Tibial nerve (tissue), 4 donors: ENCODE measurements at regions not wholly inside any gene's neighbourhood (a gene's known extent, or its start where the extent isn't known, plus 50 kb on each side); places are given as distances from the start of the nearest gene placed in this dataset.

ENCODE experiments used
- DNase-seq, 2 donors: peaks; one replicate each; pipeline ENCODE4 v3.0.0-alpha.2; 2019; ENCODE audit warnings: low spot score in 2 of 2
- H3K27ac ChIP-seq, 4 donors: fragments of 200-600 bp; sonication (generic) in 3 of 4; one replicate each; pipeline ENCODE4 v1.5.1; 2017 to 2019; ENCODE audit warnings: mild to moderate bottlenecking in 1 of 4
- H3K27me3 ChIP-seq, 2 donors: fragments of 200-600 bp; sonication (generic) in 1 of 2; one replicate each; pipeline versions ENCODE4 v1.5.1 to v1.6.0; 2017 to 2019
- H3K36me3 ChIP-seq, 3 donors: fragments of 200-600 bp; sonication (generic); one replicate each; pipeline ENCODE4 v1.5.1; 2018 to 2019
- H3K4me1 ChIP-seq, 4 donors: fragments of 200-600 bp; sonication (generic) in 3 of 4; one replicate each; pipeline ENCODE4 v1.5.1; 2017 to 2019
- H3K4me3 ChIP-seq, 4 donors: fragments of 200-600 bp; sonication (generic) in 3 of 4; one replicate each; pipeline ENCODE4 v1.5.1; 2017 to 2019; ENCODE audit warnings: mild to moderate bottlenecking in 1 of 4, moderate library complexity in 1 of 4
- H3K9me3 ChIP-seq, 4 donors: fragments of 200-600 bp; sonication (generic) in 3 of 4; one replicate each; pipeline ENCODE4 v1.5.1; 2017 to 2019
- EP300 ChIP-seq, 2 donors: sonication (generic); formaldehyde crosslinking; IDR thresholded peaks; one replicate each; pipeline ENCODE4 v1.6.1; 2017; ENCODE audit warnings: antibody characterized with exemption in 2 of 2, mild to moderate bottlenecking in 1 of 2
- POLR2A ChIP-seq, 2 donors: fragments of 450-650 bp; IDR thresholded peaks; one replicate each; pipeline ENCODE4 v1.6.1; 2017; ENCODE audit warnings: antibody characterized with exemption in 2 of 2, mild to moderate bottlenecking in 2 of 2, moderate library complexity in 2 of 2
- WGBS, 2 donors: methylation state at CpG; one replicate each; pipeline ENCODE4 v1.1.5; 2018; 5-methylcytosine and 5-hydroxymethylcytosine counted together
- TF ChIP-seq, protein P1 (sequence below), 5 experiments: fragments of 200-600 bp in 3 of 5; fragments of 450-650 bp in 2 of 5; sonication (generic) in 3 of 5; IDR thresholded peaks; one replicate each; pipeline ENCODE4 v1.5.1; 2016 to 2019; ENCODE audit warnings: antibody characterized with exemption in 5 of 5, mild to moderate bottlenecking in 3 of 5, moderate library complexity in 2 of 5

DNA sequence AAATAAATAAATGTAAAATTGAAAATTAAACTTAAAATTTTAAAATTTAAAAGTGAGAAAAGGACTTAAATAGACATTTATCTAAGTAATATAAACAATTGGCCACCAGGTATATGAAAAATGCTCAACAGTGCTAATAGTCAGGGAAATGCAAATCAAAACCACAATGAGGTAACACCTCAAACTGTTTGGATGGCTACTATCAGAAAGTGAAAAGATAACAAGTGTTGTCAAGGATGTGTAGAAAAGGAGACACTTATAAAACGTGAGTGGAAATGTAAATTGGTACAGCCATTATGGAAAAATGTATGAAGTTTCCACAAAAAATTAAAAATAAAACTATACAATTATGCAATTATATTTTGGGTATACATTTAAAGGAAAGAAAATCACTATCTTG is 752.2 kb downstream of the EFNB2 start:
- no peak overlapping the region for H3K27ac ChIP-seq
- no peaks in the 10 kb centered on the region for H3K27me3 ChIP-seq
- no peak overlapping the region for H3K4me3 ChIP-seq
- no peaks in the 10 kb centered on the region for H3K36me3 ChIP-seq
- DNase-seq = no peak
- H3K9me3 ChIP-seq = no peaks in the 10 kb centered on the region
- 59 to 68% methylated on average over 1 of the region's 1 CpG for WGBS, 2 donors
- H3K4me1 ChIP-seq = no peaks in the 10 kb centered on the region
- TF ChIP-seq POLR2A (IDR thresholded peaks at IDR 0.05) (no peak), EP300 (IDR thresholded peaks at IDR 0.05) (no peak)
- TF ChIP-seq, protein P1, sequence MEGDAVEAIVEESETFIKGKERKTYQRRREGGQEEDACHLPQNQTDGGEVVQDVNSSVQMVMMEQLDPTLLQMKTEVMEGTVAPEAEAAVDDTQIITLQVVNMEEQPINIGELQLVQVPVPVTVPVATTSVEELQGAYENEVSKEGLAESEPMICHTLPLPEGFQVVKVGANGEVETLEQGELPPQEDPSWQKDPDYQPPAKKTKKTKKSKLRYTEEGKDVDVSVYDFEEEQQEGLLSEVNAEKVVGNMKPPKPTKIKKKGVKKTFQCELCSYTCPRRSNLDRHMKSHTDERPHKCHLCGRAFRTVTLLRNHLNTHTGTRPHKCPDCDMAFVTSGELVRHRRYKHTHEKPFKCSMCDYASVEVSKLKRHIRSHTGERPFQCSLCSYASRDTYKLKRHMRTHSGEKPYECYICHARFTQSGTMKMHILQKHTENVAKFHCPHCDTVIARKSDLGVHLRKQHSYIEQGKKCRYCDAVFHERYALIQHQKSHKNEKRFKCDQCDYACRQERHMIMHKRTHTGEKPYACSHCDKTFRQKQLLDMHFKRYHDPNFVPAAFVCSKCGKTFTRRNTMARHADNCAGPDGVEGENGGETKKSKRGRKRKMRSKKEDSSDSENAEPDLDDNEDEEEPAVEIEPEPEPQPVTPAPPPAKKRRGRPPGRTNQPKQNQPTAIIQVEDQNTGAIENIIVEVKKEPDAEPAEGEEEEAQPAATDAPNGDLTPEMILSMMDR (IDR thresholded peaks at IDR 0.05) = no peak

DNA sequence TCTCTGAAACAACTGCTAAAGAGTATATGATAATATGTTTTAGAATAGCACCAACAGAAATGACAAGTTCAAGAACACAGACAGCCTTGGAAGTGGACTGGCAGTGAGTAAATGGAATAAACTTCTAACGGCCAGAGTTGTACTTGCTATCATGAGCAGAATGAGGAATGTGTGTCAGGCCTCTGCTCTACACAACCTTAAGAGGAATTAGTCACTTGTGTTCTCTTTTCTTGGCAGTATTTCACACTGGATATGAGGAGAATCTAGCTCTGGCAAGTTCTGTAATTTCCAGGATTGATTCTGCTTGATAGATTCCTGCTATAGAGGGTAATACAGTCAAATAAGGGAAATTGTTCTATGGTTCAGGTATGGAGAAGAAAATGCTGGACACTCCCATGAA is 757.3 kb downstream of the EFNB2 start:
- 38 to 51% methylated on average over 1 of the region's 1 CpG for WGBS, 2 donors
- Histone ChIP-seq H3K9me3 (no peaks in the 10 kb centered on the region), H3K27ac (no peak overlapping the region), H3K36me3 (no peaks in the 10 kb centered on the region), H3K4me1 (no peaks in the 10 kb centered on the region), H3K27me3 (no peaks in the 10 kb centered on the region), H3K4me3 (no peak overlapping the region)
- TF ChIP-seq EP300 (IDR thresholded peaks at IDR 0.05) (no peak), POLR2A (IDR thresholded peaks at IDR 0.05) (no peak)
- TF ChIP-seq, protein P1 (IDR thresholded peaks at IDR 0.05) = no peak
- DNase-seq = no peak

DNA sequence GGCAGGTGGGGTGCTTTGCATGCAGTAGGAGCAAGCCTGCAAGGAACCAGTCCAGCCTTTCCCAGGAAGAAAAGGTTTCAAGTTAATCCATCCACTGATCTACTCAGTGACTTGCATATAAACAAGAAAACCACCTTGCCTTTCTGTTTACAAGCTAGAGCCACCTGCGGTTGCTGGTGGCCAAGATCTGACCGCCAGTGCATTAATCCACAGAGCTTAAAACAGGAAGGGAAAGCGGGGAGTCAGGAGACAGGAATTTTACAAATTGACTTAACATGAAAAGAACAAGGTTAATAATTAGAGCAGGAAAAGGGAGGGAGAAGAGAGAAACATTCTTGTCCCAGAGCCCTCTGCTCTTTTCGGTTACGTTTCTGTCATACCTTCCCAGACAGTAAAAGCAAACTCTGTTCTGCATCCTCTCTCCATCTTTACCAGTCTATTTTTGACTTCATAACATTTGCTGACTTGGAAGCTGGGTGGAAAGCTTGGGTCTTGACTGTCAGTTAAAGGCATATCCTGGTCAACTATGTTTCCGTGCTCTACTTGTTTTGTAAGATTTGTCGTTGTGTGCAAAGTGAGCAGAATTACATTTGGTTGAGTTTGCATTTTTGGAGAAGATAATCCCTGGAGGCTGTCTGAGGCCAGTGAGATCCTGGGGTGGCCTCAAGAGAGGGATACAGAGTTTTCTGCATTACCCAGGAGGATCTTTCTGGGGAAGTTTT is 760.6 kb downstream of the EFNB2 start:
- Histone ChIP-seq H3K27me3 (no peaks in the 10 kb centered on the region), H3K4me3 (no peak overlapping the region), H3K36me3 (no peaks in the 10 kb centered on the region), H3K4me1 (no peaks in the 10 kb centered on the region), H3K27ac (no peak overlapping the region), H3K9me3 (no peaks in the 10 kb centered on the region)
- WGBS, 2 donors = 79 to 80% methylated on average over 7 of the region's 7 CpGs
- DNase-seq = no peak
- TF ChIP-seq POLR2A (IDR thresholded peaks at IDR 0.05) (no peak), EP300 (IDR thresholded peaks at IDR 0.05) (no peak)
- TF ChIP-seq, protein P1 (IDR thresholded peaks at IDR 0.05) = no peak

DNA sequence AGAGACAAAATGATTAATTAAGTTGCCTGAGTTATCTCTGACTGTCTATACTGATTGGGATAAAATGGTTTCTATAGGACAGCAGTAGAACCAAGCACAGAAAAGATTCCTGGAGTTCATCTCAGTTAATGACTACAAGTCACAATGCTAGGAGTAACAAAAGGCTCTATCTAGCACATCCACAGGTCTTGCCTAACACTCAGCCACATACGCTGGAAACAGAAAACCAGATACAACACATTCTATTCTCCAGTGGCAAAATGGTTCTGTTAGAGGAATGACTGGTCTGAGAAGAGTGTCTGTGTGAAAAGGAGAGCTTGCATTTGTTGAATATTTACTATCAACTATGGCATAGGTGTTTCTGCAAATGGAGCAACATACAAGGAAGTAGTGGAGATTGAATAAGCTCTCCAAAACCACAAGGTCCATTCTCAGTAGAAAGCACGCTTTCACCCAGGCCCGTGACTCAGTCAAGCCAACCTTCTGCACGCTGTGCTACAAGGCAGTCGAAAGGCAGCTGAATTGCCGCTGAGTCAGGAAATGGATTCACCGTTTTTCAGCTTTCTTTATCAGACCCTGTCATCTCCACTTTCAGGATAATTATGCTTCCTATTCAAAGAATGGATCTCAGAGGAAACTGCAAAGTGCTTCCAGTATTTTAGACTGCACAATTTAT is 761.5 kb downstream of the EFNB2 start:
- WGBS, 2 donors = 55 to 73% methylated on average over 7 of the region's 7 CpGs
- Histone ChIP-seq H3K36me3 (no peaks in the 10 kb centered on the region), H3K4me1 (no peaks in the 10 kb centered on the region), H3K9me3 (no peaks in the 10 kb centered on the region), H3K27me3 (no peaks in the 10 kb centered on the region), H3K4me3 (no peak overlapping the region), H3K27ac (no peak overlapping the region)
- TF ChIP-seq POLR2A (IDR thresholded peaks at IDR 0.05) = no peak
- TF ChIP-seq, protein P1 (IDR thresholded peaks at IDR 0.05) = no peak
- TF ChIP-seq EP300 (IDR thresholded peaks at IDR 0.05) = no peak
- DNase-seq = no peak

DNA sequence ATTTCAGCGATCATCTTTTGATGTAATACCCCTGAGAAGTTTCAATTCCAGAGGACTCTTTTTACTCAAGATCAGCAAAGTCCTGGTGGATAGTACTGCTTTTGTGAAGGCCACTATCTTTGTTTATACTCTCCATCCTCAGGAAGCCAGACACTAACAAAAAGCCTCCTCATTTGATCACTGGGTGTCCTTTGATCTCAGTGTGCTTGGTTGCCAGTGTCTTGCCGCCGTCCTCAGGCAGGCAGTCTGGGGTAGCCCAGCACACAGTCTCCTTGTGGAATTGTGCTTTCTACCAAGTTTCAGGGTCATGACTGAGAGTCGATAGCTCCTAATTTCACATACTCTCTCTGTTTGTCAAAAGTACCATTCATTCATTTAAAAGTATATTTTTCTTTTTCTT is 762.2 kb downstream of the EFNB2 start:
- TF ChIP-seq POLR2A (IDR thresholded peaks at IDR 0.05) (no peak), EP300 (IDR thresholded peaks at IDR 0.05) (no peak)
- TF ChIP-seq, protein P1 (IDR thresholded peaks at IDR 0.05) = no peak
- H3K36me3 ChIP-seq = no peaks in the 10 kb centered on the region
- H3K27me3 ChIP-seq = no peaks in the 10 kb centered on the region
- H3K4me1 ChIP-seq = no peaks in the 10 kb centered on the region
- H3K9me3 ChIP-seq = no peaks in the 10 kb centered on the region
- no peak overlapping the region for H3K4me3 ChIP-seq
- H3K27ac ChIP-seq = no peak overlapping the region
- DNase-seq = no peak
- 50 to 54% methylated on average over 4 of the region's 4 CpGs for WGBS, 2 donors
